Heart left ventricle (tissue), 13 donors: ENCODE measurements at regions not wholly inside any gene's neighbourhood (a gene's known extent, or its start where the extent isn't known, plus 50 kb on each side); places are given as distances from the start of the nearest gene placed in this dataset.

ENCODE experiments used
- CTCF ChIP-seq, 12 donors: fragments of 200-600 bp; sonication (generic) in 4 of 12; IDR thresholded peaks; one replicate each; pipeline versions ENCODE4 v1.5.0 to v1.8.0; 2018 to 2022; ENCODE audit warnings: antibody characterized with exemption in 12 of 12, mild to moderate bottlenecking in 5 of 12
- POLR2A ChIP-seq, 2 donors: fragments of 450-650 bp; IDR thresholded peaks; one replicate each; pipeline ENCODE4 v1.6.1; 2017; ENCODE audit warnings: antibody characterized with exemption in 2 of 2, mild to moderate bottlenecking in 2 of 2, moderate library complexity in 2 of 2
- donor health status: ischemic (EF 13 %, LVEDD 7.1; RV severe dilation, severe dysfunction).
- donor health status: DM: no; HTN: yes; CAD: no.
- donor health status: DM: no; HTN: no; CAD: no.
- donor health status: ischemic (EF 25% LVEDD 6.9; RV normal size, moderate dysfunction).
- donor health status: ischemic (EF 25% LVEDD 5.7; RV mildly dilated, moderate dysfunction).
- donor health status: ischemic (EF 35%, LVEDD 5.7; RV mildly dilated, moderate dysfunction).
- donor health status: nonischemic (EF 11% LVEDD 7.7; RV severe dilation, severe dysfunction).
- donor health status: DM: yes; HTN: yes; CAD: no.
- donor health status: PGD.
- donor health status: ischemic (EF 29% LVEDD 5.4; RV normal size, mild dysfunction).
- donor health status: nonischemic (EF 23%, LVEDD 6.1; RV moderate dilation, normal function).

- no peak for TF ChIP-seq CTCF (IDR thresholded peaks at IDR 0.05)
- no peak for TF ChIP-seq POLR2A (IDR thresholded peaks at IDR 0.05)
Observed at GRCh38 chr1:192878249-192878648, 69.4 kb downstream of the RGS2 start.
